ENCODE measurements at regions not wholly inside any gene's neighbourhood (a gene's known extent, or its start where the extent isn't known, plus 50 kb on each side); places are given as distances from the start of the nearest gene placed in this dataset.

- no peak for TF ChIP-seq POLR2AphosphoS5 (IDR thresholded peaks at IDR 0.05; ENCODE audit: insufficient read depth, low read depth, low read length)
- TF ChIP-seq, protein P1, sequence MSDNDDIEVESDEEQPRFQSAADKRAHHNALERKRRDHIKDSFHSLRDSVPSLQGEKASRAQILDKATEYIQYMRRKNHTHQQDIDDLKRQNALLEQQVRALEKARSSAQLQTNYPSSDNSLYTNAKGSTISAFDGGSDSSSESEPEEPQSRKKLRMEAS (IDR thresholded peaks at IDR 0.05; ENCODE audit: insufficient read depth, insufficient read length), result no peak
- TF ChIP-seq, protein P2, sequence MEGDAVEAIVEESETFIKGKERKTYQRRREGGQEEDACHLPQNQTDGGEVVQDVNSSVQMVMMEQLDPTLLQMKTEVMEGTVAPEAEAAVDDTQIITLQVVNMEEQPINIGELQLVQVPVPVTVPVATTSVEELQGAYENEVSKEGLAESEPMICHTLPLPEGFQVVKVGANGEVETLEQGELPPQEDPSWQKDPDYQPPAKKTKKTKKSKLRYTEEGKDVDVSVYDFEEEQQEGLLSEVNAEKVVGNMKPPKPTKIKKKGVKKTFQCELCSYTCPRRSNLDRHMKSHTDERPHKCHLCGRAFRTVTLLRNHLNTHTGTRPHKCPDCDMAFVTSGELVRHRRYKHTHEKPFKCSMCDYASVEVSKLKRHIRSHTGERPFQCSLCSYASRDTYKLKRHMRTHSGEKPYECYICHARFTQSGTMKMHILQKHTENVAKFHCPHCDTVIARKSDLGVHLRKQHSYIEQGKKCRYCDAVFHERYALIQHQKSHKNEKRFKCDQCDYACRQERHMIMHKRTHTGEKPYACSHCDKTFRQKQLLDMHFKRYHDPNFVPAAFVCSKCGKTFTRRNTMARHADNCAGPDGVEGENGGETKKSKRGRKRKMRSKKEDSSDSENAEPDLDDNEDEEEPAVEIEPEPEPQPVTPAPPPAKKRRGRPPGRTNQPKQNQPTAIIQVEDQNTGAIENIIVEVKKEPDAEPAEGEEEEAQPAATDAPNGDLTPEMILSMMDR (IDR thresholded peaks at IDR 0.05; ENCODE audit: extremely low read depth in 1 of 2, insufficient read depth in 1 of 2, low read depth in 1 of 2, low read length in 2 of 2), result no peak
These were observed 132.5 kb upstream of the IVNS1ABP start for GRCh38 chr1:185449378-185450059.

Data from endothelial cell of umbilical vein (primary cell).